ENCODE measurements at regions not wholly inside any gene's neighbourhood (a gene's known extent, or its start where the extent isn't known, plus 50 kb on each side); places are given as distances from the start of the nearest gene placed in this dataset.

- TF ChIP-seq CTCF (IDR thresholded peaks at IDR 0.05) (no peak), POLR2A (IDR thresholded peaks at IDR 0.05) (no peak)
These were observed 1241.5 kb upstream of the MIR17HG start for GRCh38 chr13:90105849-90106496.
